IMR-90 (cell line): ENCODE measurements at regions not wholly inside any gene's neighbourhood (a gene's known extent, or its start where the extent isn't known, plus 50 kb on each side); places are given as distances from the start of the nearest gene placed in this dataset.

Experiments
- ATAC-seq: fragments of 200-7000 bp; cut with Tn5 transposase; 2 replicates; pipeline ENCODE4 v1.9.1; 2020; ENCODE audit warnings: low read depth, mild to moderate bottlenecking, moderate library complexity
- BruUV-seq: library from RNA; stranded (reverse); fragments of 400-500 nt; replicated peaks from 2 replicates; lab custom pipeline; 2021; lab: Mats Ljungman, UMichigan
- CTCF ChIA-PET: fragments of 300-600 bp; formaldehyde crosslinking; extraction: SDS; loops from one replicate; lab custom pipeline; 2021; ENCODE audit warnings: antibody characterized with exemption; lab: Yijun Ruan, JAX
- POLR2A ChIA-PET: fragments of 300-600 bp; sonication (Branson Sonifier 250); formaldehyde crosslinking; loops from one replicate; lab custom pipeline; 2022; ENCODE audit warnings: antibody characterized with exemption; ENCODE audit not compliant: unreplicated experiment; lab: Charles Lee
- DNase-seq: peaks from one replicate; pipeline ENCODE4 v3.0.0; 2013
- H2AFZ ChIP-seq: replicated peaks from 2 replicates; pipeline ENCODE3; 2013; ENCODE audit warnings: low read length, mild to moderate bottlenecking; ENCODE audit not compliant: poor library complexity
- H2AK5ac ChIP-seq: 2 replicates; pipeline ENCODE4 v1.6.1; 2013; ENCODE audit warnings: low read depth, low read length, inconsistent platforms
- H2AK9ac ChIP-seq: replicated peaks from 2 replicates; pipeline ENCODE3; 2013; ENCODE audit warnings: mild to moderate bottlenecking, low read depth, low read length, moderate library complexity; ENCODE audit not compliant: poor library complexity
- H2BK120ac ChIP-seq: 2 replicates; pipeline ENCODE4 v1.6.1; 2013; ENCODE audit warnings: low read depth, low read length, inconsistent platforms
- H2BK15ac ChIP-seq: 3 replicates; pipeline ENCODE4 v1.6.1; 2013; ENCODE audit warnings: low read depth, low read length, inconsistent platforms
- H2BK20ac ChIP-seq: 2 replicates; pipeline ENCODE4 v1.6.1; 2013; ENCODE audit warnings: low read depth, mild to moderate bottlenecking, inconsistent platforms, low read length, moderate library complexity
- H2BK5ac ChIP-seq: 2 replicates; pipeline ENCODE4 v1.6.1; 2013; ENCODE audit warnings: mild to moderate bottlenecking, low read depth, low read length, inconsistent platforms; ENCODE audit not compliant: poor library complexity, severe bottlenecking
- H3K14ac ChIP-seq: replicated peaks from 2 replicates; pipeline ENCODE4 v1.6.1; 2013; ENCODE audit warnings: low read depth, low read length, inconsistent platforms
- H3K18ac ChIP-seq: 2 replicates; pipeline ENCODE4 v1.6.1; 2013; ENCODE audit warnings: low read depth, low read length, control low read depth
- H3K23ac ChIP-seq: 2 replicates; pipeline ENCODE4 v1.6.1; 2013; ENCODE audit warnings: low read depth, low read length, inconsistent platforms
- H3K27ac ChIP-seq: 2 replicates; pipeline ENCODE4 v1.5.1; 2013; ENCODE audit warnings: mild to moderate bottlenecking, control low read depth, low read length; ENCODE audit not compliant: insufficient read depth
- H3K27me3 ChIP-seq: 2 replicates; pipeline ENCODE4 v1.6.1; 2013; ENCODE audit warnings: low read length; ENCODE audit not compliant: control insufficient read depth, insufficient read depth
- H3K36me3 ChIP-seq: 2 replicates; pipeline ENCODE4 v1.6.1; 2013; ENCODE audit warnings: low read length, mixed read lengths; ENCODE audit not compliant: control insufficient read depth, insufficient read depth
- H3K4ac ChIP-seq: 2 replicates; pipeline ENCODE4 v1.6.1; 2013; ENCODE audit warnings: low read depth, low read length, inconsistent platforms
- H3K4me1 ChIP-seq: 2 replicates; pipeline ENCODE4 v1.6.1; 2013; ENCODE audit warnings: low read length, mixed read lengths; ENCODE audit not compliant: control insufficient read depth, insufficient read depth
- H3K4me2 ChIP-seq: 2 replicates; pipeline ENCODE4 v1.6.1; 2013; ENCODE audit warnings: low read depth, mild to moderate bottlenecking, control low read depth, low read length, moderate library complexity
- H3K4me3 ChIP-seq: 2 replicates; pipeline ENCODE4 v1.5.1; 2013; ENCODE audit warnings: low read depth, mild to moderate bottlenecking, control low read depth, low read length, moderate library complexity; ENCODE audit not compliant: insufficient read depth
- H3K56ac ChIP-seq: 2 replicates; pipeline ENCODE4 v1.6.1; 2013; ENCODE audit warnings: low read length, inconsistent platforms; ENCODE audit not compliant: insufficient read depth; ENCODE audit errors: extremely low read depth
- H3K79me1 ChIP-seq, 2 experiments: 2 replicates each; pipeline ENCODE4 v1.6.1; 2013; ENCODE audit warnings: low read length in 2 of 2, inconsistent platforms in 1 of 2, low read depth in 1 of 2
- H3K9ac ChIP-seq: 2 replicates; pipeline ENCODE4 v1.6.1; 2013; ENCODE audit warnings: low read depth, low read length, control low read depth
- H3K9me1 ChIP-seq: 2 replicates; pipeline ENCODE4 v1.6.1; 2013; ENCODE audit warnings: low read length, inconsistent platforms; ENCODE audit not compliant: insufficient read depth
- H3K9me3 ChIP-seq: 2 replicates; pipeline ENCODE4 v1.6.1; 2013; ENCODE audit warnings: low read length; ENCODE audit not compliant: control insufficient read depth, insufficient read depth
- H4K20me1 ChIP-seq: 2 replicates; pipeline ENCODE4 v1.6.1; 2013; ENCODE audit warnings: low read length, inconsistent platforms; ENCODE audit not compliant: insufficient read depth
- H4K5ac ChIP-seq: 2 replicates; pipeline ENCODE4 v1.6.1; 2013; ENCODE audit warnings: mild to moderate bottlenecking, low read depth, low read length, control low read depth
- H4K8ac ChIP-seq, 2 experiments: 2 replicates each; pipeline ENCODE4 v1.6.1; 2013; ENCODE audit warnings: low read depth in 2 of 2, low read length in 2 of 2, control low read depth in 1 of 2, inconsistent platforms in 1 of 2
- H4K91ac ChIP-seq: 2 replicates; pipeline ENCODE4 v1.6.1; 2013; ENCODE audit warnings: low read depth, low read length, inconsistent platforms; ENCODE audit not compliant: insufficient read depth
- BHLHE40 ChIP-seq: fragments of 150-350 bp; IDR thresholded peaks from 2 replicates; pipeline ENCODE4 v1.6.1; 2016; ENCODE audit warnings: mild to moderate bottlenecking, low read depth, low read length
- CEBPB ChIP-seq: IDR thresholded peaks from 2 replicates; pipeline ENCODE4 v1.6.1; 2012; ENCODE audit warnings: low read depth, low read length, improper control_type of control experiment
- CHD1 ChIP-seq: IDR thresholded peaks from 2 replicates; pipeline ENCODE4 v1.6.1; 2012; ENCODE audit warnings: low read depth, low read length, improper control_type of control experiment
- FOS ChIP-seq: fragments of 150-350 bp; IDR thresholded peaks from 2 replicates; pipeline ENCODE4 v1.6.1; 2016; ENCODE audit warnings: low read depth, low read length
- MAFK ChIP-seq: IDR thresholded peaks from 2 replicates; pipeline ENCODE4 v1.6.1; 2012; ENCODE audit warnings: low read depth, low read length, improper control_type of control experiment
- MAZ ChIP-seq: IDR thresholded peaks from 2 replicates; pipeline ENCODE4 v1.6.1; 2012; ENCODE audit warnings: low read depth, mild to moderate bottlenecking, low read length, improper control_type of control experiment, moderate library complexity, borderline replicate concordance
- MXI1 ChIP-seq: IDR thresholded peaks from 2 replicates; pipeline ENCODE4 v1.6.1; 2012; ENCODE audit warnings: low read depth, mild to moderate bottlenecking, low read length, moderate library complexity, borderline replicate concordance
- NFE2L2 ChIP-seq: fragments of 150-350 bp; IDR thresholded peaks from 2 replicates; pipeline ENCODE4 v1.6.1; 2016; ENCODE audit warnings: low read depth, mild to moderate bottlenecking, low read length
- POLR2A ChIP-seq: IDR thresholded peaks from 2 replicates; pipeline ENCODE4 v1.6.1; 2012; ENCODE audit warnings: mild to moderate bottlenecking, low read depth, low read length
- RAD21 ChIP-seq: IDR thresholded peaks from 2 replicates; pipeline ENCODE4 v1.6.1; 2012; ENCODE audit warnings: low read length, improper control_type of control experiment
- RCOR1 ChIP-seq: IDR thresholded peaks from 2 replicates; pipeline ENCODE4 v1.6.1; 2012; ENCODE audit warnings: mild to moderate bottlenecking, low read length, improper control_type of control experiment; ENCODE audit not compliant: insufficient replicate concordance
- RFX5 ChIP-seq: IDR thresholded peaks from 2 replicates; pipeline ENCODE4 v1.8.0; 2012; ENCODE audit warnings: low read depth, mild to moderate bottlenecking, low read length, moderate library complexity
- SMC3 ChIP-seq: fragments of 150-350 bp; IDR thresholded peaks from 2 replicates; pipeline ENCODE4 v1.6.1; 2016; ENCODE audit warnings: low read depth, mild to moderate bottlenecking, antibody characterized with exemption, low read length, moderate library complexity
- USF2 ChIP-seq: fragments of 150-350 bp; IDR thresholded peaks from 2 replicates; pipeline ENCODE4 v1.6.1; 2017; ENCODE audit warnings: mild to moderate bottlenecking, antibody characterized with exemption, low read length, low read depth
- WGBS, 2 experiments: methylation state at CpG; one replicate each; pipeline versions ENCODE4 v1.1.5 to v1.1.7; 2013; ENCODE audit warnings: missing lambda C conversion rate in 2 of 2; ENCODE audit not compliant: insufficient read length in 1 of 2; ENCODE audit errors: extremely low coverage in 2 of 2; 5-methylcytosine and 5-hydroxymethylcytosine counted together
- dilution Hi-C: fragments of 300-500 bp; cut with HindIII; formaldehyde crosslinking; loops from one replicate; pipeline ENCODE4 v1.14.3; 2018; ENCODE audit warnings: low sequenced_read_pairs; ENCODE audit not compliant: unreplicated experiment
- in situ Hi-C: fragments of 300-500 bp; cut with MboI; formaldehyde crosslinking; loops from 3 replicates; pipeline ENCODE4 v1.14.3; 2019; ENCODE audit warnings: low sequenced_read_pairs, inconsistent platforms, mixed read lengths
- intact Hi-C: fragments of 100-400 bp; cut with micrococcal nuclease; formaldehyde crosslinking; loops from 2 replicates; pipeline ENCODE4 v1.10.0; 2022
- TF ChIP-seq, protein P1 (sequence below): fragments of 150-350 bp; IDR thresholded peaks from 2 replicates; pipeline ENCODE4 v1.6.1; 2016; ENCODE audit warnings: low read depth, mild to moderate bottlenecking, low read length, moderate library complexity, borderline replicate concordance
- TF ChIP-seq, protein P2 (sequence below): conservative IDR thresholded peaks from 2 replicates; pipeline ENCODE4 v1.5.1; 2012; ENCODE audit warnings: mild to moderate bottlenecking, low read depth, low read length, improper control_type of control experiment

DNA sequence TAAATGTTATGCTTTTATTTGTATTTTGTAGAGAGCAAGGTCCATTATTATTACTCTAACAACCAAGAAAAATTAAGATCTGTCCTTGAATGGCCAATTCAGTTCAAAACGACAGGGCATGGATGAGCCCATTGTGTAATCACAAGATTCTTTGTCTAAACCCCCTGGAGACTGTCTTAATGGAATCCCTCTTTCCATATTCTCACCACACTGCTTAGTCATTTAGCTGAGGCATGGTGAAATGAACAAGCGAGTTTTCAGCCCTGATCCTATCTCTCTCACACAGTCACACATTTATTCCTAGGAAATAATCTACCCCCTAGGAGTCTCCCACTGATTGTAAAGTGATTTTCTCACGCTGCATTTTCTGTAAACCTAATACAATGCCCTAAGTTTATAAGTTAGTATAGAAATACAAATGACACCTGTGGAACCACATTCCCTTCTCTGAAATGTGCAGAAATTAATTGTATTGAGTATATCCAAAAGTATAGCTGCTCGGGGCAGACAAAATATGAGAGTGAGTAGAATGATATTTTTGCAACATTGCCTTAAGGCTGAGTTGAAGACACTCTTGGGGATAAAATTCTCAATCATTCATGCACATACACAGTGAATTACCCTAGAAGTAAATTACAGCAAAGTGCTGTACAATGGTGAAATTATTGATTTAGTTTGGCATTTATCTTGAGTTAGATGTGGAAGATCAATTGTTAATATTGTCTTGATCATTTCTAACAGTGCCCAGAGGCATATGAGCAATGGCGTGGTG, 119.7 kb upstream of the PCDH7 start:
- in situ Hi-C loops: no loop called here
- H3K23ac ChIP-seq: no peak overlapping the region
- intact Hi-C loops: no loop called here
- no peaks in the 10 kb centered on the region for H3K9me1 ChIP-seq
- H4K8ac ChIP-seq: no peak overlapping the region
- H2AK9ac ChIP-seq: no peak overlapping the region
- ChIA-PET CTCF (no interaction called here), POLR2A (no interaction called here)
- no peak overlapping the region for H3K56ac ChIP-seq
- DNase-seq (no peak), ATAC-seq (no peak)
- no peak overlapping the region for H2AFZ ChIP-seq
- H4K5ac ChIP-seq: no peak overlapping the region
- H3K27ac ChIP-seq: no peak overlapping the region
- H3K79me1 ChIP-seq: no peaks in the 10 kb centered on the region
- H3K27me3 ChIP-seq: no peaks in the 10 kb centered on the region
- H3K9ac ChIP-seq: no peak overlapping the region
- WGBS, 2 experiments: 40% methylated on average over 1 of the region's 5 CpGs; no CpG with 5 or more reads in 1 of the 2 experiments
- H3K9me3 ChIP-seq: no peaks in the 10 kb centered on the region
- H2BK15ac ChIP-seq: no peak overlapping the region
- H2AK5ac ChIP-seq: no peak overlapping the region
- no peaks in the 10 kb centered on the region for H3K36me3 ChIP-seq
- dilution Hi-C loops: no loop called here
- H3K18ac ChIP-seq: no peak overlapping the region
- no peaks in the 10 kb centered on the region for H3K4me1 ChIP-seq
- H3K4me2 ChIP-seq: no peak overlapping the region
- H3K14ac ChIP-seq: no peak overlapping the region
- H3K4me3 ChIP-seq: no peak overlapping the region
- H4K20me1 ChIP-seq: no peaks in the 10 kb centered on the region
- H4K91ac ChIP-seq: no peak overlapping the region
- TF ChIP-seq RCOR1: no peak
- TF ChIP-seq SMC3: no peak
- TF ChIP-seq USF2: no peak
- no peak for TF ChIP-seq CHD1
- TF ChIP-seq MAZ: no peak
- TF ChIP-seq, protein P1, sequence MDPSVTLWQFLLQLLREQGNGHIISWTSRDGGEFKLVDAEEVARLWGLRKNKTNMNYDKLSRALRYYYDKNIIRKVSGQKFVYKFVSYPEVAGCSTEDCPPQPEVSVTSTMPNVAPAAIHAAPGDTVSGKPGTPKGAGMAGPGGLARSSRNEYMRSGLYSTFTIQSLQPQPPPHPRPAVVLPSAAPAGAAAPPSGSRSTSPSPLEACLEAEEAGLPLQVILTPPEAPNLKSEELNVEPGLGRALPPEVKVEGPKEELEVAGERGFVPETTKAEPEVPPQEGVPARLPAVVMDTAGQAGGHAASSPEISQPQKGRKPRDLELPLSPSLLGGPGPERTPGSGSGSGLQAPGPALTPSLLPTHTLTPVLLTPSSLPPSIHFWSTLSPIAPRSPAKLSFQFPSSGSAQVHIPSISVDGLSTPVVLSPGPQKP: no peak
- TF ChIP-seq RAD21: no peak
- TF ChIP-seq MXI1: no peak
- TF ChIP-seq, protein P2, sequence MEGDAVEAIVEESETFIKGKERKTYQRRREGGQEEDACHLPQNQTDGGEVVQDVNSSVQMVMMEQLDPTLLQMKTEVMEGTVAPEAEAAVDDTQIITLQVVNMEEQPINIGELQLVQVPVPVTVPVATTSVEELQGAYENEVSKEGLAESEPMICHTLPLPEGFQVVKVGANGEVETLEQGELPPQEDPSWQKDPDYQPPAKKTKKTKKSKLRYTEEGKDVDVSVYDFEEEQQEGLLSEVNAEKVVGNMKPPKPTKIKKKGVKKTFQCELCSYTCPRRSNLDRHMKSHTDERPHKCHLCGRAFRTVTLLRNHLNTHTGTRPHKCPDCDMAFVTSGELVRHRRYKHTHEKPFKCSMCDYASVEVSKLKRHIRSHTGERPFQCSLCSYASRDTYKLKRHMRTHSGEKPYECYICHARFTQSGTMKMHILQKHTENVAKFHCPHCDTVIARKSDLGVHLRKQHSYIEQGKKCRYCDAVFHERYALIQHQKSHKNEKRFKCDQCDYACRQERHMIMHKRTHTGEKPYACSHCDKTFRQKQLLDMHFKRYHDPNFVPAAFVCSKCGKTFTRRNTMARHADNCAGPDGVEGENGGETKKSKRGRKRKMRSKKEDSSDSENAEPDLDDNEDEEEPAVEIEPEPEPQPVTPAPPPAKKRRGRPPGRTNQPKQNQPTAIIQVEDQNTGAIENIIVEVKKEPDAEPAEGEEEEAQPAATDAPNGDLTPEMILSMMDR: no peak
- TF ChIP-seq CEBPB: no peak
- no peak for TF ChIP-seq POLR2A
- TF ChIP-seq RFX5: no peak
- no peak for TF ChIP-seq BHLHE40
- TF ChIP-seq NFE2L2: no peak
- no peak for TF ChIP-seq FOS
- TF ChIP-seq MAFK: no peak
- no peak overlapping the region for H2BK5ac ChIP-seq
- H3K4ac ChIP-seq: no peak overlapping the region
- no peak overlapping the region for H2BK20ac ChIP-seq
- BruUV-seq: no TSS peak
- no peak overlapping the region for H2BK120ac ChIP-seq
